ENCODE measurements at regions not wholly inside any gene's neighbourhood (a gene's known extent, or its start where the extent isn't known, plus 50 kb on each side); places are given as distances from the start of the nearest gene placed in this dataset.
"Not testable (repeated sequence)": the region's sequence is repeated elsewhere in the genome, so short reads cannot be mapped to it uniquely, and the experiment has no call there.

DNA sequence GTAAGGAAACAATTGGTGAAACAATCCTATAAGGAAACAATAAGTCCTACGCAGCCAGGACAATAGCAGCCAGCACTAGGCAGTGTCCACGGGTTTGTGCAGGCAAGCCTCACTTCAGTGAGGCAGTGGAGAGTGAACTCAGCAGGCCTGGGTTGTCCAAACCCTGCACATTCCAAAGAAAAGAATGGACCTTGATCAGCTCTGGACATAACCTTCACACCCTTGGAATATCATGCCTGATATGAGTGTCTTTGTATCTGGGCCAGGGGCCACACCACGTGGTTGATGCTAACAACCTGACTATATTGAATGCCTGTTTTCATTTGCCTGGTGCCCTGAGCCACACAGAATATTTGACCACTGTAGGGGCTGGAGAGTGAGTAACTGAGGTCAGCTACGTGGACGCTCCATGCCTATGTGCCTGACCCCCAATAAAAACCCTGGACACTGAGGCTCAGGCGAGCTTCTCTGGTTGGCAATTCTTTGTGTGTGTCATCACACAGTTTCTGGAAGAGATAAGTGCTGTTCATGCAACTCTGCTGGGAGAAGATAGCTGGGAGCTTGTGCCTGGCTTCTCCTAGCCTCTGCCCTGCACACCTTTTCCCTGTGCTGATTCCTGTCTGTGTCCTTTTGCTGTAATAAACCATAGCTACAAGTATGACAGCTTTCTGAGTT is 81.4 kb upstream of the NCOR2 start:
- DNase-seq, result no peak

GRCh38 chr12:124647316-124647715 is 79.9 kb upstream of the NCOR2 start:
- DNase-seq, result no peak

DNA sequence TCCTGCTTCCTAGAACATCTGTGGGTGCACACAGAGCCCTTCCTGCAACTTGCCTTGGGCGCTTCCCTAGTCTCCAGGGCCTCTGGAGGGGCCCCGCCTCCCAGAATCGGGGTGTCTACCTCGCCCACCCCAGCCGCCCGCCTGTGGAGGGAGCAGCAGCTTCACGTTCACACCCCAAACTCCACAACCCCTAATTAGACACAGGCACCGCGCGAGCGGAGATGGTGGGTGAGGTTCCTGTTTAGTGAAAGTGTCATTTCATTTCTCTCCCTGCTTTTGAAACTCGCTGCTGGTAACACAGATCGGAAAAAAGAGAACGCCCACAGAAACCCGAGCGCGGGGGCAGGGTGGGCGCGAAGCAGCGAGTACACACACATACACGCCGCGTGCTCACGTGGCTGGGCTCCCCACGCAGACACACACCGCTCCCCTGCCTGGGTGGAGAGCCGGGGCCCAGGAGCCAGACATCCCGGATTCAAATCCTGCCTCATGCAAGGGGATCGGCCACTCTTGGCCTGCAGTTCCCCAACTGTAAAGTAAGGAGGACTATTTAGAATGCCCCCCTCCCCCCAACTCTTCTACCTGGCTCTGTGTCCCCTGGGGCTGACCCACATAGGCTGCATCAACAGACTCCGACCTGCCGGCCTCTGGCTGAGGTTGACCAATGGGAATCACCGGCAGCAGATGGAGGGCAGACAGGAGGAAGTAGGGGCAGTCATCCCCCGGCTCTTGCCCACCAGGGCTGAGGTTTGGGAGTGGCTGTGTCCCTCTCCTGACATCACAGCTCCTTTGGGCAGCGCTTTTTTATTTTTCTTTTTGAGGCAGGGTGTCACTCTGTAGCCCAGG is 79.2 kb upstream of the NCOR2 start:
- DNase-seq, result no peak

- no peak for DNase-seq
These were observed 78.3 kb upstream of the NCOR2 start for GRCh38 chr12:124645530-124646244.

DNA sequence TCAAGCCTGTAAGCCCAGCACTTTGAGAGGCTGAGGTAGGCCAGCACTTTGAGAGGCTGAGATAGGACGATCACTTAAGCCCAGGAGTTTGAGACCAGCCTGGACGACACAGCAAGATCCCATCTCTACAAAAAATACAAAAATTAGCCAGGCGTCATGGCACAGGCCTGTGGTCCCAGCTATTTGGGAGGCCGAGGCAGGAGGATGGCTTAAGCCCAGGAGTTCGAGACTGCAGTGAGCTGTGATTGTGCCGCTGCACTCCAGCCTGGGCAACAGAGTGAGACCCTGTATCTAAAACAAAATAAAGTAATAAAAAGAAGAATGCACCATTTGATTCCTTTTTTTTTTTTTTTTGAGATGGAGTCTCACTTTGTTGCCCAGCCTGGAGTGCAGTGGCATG is 76.4 kb upstream of the NCOR2 start:
- DNase-seq, result not testable (repeated sequence)

DNA sequence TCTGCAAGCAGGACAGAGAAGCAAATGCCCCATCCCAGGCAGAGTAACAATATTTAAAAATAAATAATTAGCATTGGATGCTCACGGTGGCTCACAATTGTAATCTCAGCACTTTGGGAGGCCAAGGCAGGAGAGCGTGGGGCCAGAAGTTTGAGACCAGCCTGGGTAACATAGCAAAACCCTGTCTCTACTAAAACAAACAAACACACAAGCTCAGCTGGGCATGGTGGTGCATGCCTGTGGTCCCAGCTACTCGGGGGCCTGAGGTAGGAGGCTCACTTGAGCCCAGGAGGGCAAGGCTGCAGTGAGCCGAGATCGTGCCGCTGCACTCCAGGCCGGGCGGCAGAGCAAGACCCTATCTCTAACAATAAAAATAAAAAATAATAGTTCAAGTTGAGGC is 74.7 kb upstream of the NCOR2 start:
- no peak for DNase-seq

DNA sequence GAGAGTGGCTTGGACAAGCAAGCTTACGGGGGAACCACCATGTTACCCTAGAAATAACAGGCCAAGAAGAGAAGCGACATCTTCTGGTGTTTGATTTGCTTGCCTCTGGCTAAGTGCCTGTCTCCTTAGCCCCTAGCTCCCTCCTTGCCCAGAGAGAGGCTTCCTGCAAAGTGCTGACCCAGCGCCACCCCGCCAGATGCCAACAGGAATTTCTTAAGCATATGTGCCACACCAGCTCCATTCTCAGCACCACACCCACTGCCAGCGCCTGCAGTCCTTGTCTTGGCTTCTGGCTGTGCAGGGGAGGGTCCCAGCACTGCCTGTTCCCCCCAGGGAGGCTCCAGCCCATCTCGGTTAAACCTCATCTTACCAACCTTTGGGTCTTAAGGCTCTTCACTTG is 74.2 kb upstream of the NCOR2 start:
- DNase-seq, result no peak

DNA sequence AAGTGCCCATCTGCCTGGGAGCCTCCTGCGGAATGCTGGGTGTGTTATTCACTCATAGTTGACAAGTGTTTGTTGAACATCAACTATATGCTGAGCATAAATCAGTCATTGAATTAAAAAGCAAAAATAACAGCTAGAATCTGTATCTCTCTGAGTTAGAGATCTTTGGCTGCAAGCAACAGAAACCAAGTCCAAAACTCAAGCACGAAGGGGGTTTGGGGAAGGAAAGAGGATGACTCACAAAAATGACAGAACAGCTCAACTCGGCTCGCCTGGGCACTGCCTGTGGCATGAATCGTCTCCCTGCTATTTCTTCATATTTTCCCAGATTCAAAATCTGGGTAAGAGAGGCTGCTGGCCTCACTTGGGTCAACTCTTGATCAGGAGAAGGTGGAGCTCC is 72.6 kb upstream of the NCOR2 start:
- no peak for DNase-seq

DNA sequence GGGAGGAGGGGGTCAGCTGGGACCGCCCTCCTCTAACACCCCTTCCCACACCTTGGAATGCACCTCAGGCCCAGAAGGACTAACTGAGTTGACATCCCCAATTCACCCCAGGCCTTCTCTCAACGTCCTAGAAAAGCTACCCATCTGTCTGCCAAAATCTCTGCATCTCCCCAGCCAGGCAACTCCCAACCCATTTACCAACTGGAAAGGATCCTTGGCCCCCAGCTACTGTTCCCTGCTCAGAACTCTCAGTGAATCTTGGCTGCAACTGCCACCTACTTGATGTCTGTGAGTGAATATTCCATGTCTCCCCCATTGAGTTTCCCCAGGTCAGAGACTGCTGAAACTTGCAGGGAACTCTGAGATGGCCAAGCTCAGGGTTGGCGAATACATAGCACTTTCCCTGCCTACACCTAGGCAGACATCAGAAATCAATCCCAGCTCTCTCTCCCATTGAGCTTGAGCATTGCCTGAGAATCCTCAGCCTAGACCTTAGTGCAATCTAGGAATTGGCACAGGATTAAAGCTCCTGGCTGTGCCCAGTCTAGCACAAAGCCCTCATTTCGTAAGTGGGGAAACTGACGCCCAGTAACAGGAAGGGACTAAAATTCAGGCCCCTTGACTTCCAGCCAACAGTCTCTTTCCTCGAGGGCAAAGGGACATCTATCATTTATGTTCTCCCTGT is 71.9 kb upstream of the NCOR2 start:
- DNase-seq, result no peak

- no peak for DNase-seq
These were observed 70.2 kb upstream of the NCOR2 start for GRCh38 chr12:124637581-124637981.

- DNase-seq, result no peak
These were observed 69.8 kb upstream of the NCOR2 start for GRCh38 chr12:124637163-124637562.

DNA sequence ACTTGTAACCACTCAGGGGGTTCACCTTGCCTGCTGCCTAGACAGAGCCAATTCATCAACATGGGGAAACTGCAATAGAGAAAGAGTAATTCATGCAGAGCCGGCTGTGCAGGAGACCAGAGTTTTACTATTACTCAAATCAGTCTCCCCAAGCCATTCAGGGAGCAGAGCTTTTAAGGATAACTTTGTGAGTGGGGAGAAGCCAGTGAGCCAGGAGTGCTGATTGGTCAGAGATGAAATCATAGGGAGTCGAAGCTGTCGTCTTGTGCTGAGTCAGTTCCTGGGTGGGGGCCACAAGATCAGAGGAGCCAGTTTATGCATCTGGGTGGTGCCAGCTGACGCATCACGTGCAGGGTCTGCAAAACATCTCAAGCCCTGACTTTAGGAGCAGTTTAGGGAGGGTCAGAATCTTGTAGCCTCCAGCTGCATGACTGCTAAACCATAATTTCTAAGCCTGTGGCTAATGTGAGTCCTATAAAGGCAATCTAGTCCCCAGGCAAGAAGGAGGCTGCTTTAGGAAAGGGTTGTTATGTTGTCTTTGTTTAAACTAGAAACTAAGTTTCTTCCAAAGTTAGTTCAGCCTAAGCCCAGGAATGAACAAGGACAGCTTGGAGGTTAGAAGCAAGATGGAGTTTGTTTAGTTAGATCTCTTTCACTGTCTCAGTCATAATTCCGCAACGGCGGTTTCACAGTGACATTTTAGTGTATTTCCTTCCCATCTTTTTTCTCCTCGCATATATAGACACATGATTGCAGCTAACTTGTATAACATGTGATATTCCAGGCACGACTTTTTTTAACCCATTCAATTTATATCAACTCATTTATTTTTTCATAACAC is 68.9 kb upstream of the NCOR2 start:
- DNase-seq, result no peak

DNA sequence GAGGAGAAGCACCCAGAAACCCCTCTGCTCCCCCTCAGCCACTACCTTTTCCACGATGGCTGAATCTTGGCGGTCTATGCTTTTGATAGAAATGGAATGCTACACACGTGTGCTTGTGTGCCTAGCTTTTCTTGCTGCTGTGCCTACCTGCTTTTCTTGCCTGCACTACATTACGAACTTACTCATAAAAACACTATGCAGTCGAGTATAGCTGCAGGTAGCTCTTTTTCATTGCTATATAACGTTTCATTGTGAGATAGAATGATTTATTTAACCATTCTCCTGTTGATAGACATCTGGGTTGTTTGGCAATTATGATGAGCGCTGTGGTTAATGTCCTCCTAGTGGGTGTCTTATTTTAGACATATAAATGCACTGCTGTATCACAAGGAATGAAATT is 67.9 kb upstream of the NCOR2 start:
- DNase-seq, result no peak

DNA sequence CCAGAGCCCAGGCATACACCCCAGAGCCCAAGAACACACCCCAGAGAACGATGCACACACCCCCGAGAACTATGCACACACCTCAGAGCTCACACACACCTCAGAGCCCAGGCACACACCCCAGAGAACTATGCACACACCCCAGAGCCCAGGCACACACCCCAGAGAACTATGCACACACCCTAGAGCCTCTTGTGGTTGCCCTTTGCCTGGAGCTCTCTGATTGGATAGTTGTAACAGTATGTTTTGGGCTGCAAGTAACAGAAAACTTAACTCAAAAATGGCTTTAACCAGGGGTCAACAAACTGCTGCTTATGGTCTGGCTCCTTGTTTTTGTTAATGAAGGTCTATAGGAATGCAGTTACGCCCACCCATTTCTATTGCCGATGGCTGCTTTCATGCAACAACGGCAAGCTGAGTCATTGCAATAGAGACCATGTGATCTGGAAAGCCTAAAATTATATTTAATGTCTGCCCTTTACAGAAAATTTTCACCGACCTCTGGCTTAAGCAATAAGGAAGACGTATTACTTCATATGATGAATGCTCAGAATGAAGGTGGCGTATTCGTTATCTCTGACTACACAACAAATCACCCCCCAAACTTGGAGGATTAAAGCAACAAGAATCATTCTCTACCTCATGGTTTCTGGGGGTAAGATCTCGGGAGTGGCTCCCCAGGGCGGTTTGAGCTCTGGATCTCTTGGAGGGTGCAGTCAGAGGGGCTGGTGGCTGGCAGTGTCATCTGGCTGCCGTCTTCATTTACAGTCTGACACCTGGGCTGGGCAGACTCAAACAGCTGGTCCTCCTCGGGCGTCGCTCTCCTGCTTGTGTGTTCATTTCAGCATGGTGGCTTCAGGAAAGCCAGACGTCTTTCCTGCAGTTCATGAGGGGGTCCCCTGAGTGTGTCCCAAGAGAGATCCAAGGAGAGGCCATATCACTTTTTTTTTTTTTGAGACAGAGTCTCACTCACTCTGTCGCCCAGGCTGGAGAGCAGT is 66.3 kb upstream of the NCOR2 start:
- DNase-seq, result no peak

DNA sequence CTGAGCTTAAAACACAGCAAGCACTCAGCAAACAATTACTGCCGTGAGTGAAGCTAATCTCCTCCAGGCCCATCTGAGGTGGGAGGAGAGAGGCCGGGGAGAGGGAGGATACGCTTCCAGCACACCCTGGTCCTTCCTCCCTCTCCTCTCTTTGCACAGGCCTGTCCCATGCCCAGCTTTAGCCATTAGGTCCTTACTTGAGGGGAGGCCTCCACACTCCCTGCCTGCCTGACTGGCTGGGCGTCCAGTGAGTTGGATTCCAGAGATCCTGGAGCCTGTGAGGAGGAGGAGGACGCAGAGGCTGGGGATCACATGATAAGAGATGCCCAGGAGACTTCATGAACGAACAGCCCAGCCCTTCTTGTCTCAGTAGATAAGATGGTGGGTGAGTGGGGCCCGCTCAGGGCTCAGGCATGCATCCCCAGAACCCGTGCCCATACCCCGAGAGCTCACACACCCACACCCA is 65.1 kb upstream of the NCOR2 start:
- DNase-seq, result no peak

- no peak for DNase-seq
These were observed 64.4 kb upstream of the NCOR2 start for GRCh38 chr12:124631681-124632256.

DNA sequence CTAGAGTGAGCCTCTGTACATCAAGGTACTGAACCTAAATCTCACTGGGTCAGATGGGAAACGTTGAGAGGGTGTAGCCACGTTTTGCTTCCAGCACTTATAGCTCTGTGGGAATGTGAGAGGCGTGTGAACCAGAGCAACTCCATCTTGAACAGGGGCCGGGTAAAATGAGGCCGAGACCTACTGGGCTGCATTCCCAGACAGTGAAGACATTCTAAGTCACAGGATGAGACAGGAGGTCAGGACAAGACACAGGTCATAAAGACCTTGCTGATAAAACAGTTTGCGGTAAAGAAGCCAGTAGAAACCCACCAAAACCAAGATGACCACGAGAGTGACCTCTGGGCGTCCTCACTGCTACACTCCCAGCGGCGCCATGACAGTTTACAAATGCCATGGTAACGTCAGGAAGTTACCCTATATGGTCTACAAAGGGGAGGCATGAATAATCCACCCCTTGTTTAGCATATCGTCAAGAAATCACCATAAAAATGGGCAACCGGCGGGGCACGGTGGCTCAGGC is 63.4 kb upstream of the NCOR2 start:
- DNase-seq, result no peak

GRCh38 chr12:124629789-124630480 is 62.5 kb upstream of the NCOR2 start:
- no peak for DNase-seq

DNA sequence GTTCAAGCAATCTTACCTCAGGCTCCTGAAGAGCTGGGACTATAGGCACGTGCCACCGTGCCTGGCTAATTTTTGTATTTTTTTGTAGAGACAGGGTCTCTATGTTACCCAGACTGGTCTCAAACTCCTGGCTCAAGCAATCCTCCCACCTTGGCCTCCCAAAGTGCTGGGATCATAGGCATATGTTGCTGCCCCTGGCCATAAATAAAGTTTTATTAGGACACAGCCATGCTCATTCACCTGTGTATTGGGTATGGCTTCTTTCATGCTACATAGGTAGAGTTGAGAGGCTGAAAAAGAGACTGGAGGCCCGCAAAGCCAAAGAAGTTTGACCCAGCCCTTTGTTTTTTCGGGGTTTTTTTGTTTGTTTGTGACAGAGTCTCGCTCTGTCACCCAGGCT is 61.7 kb upstream of the NCOR2 start:
- DNase-seq, result no peak

DNA sequence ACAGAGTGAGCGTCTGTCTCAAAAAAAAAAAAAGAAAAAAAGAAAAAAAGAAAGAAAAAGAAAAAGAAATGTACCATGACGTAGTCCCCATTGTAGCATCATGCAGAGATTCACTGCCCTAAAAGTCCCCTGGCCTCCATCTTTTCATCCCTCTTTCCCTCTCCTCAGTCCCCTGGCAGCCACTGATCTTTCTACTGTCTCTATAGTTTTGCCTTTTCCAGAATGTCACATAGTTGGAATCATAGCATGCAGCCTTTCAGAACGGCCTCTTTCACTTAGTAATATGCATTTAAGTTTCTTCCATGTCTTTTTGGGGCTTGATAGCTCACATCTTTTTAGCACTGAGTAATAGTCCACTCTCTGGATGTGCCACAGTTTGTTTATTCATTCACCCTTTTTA is 60.5 kb upstream of the NCOR2 start:
- no peak for DNase-seq
